8988T (cell line): ENCODE measurements at regions not wholly inside any gene's neighbourhood (a gene's known extent, or its start where the extent isn't known, plus 50 kb on each side); places are given as distances from the start of the nearest gene placed in this dataset.

Source experiments
- DNase-seq: peaks from one replicate; pipeline ENCODE4 v3.0.0; 2011

- DNase-seq = no peak
Measured at GRCh38 chr16:80066805-80067580, 466.5 kb upstream of the MAF start.

GRCh38 chr16:80065541-80065940 is 465.0 kb upstream of the MAF start:
- DNase-seq = no peak

- DNase-seq = no peak
Measured at GRCh38 chr16:80063713-80064069, 463.2 kb upstream of the MAF start.

GRCh38 chr16:80063031-80063712 is 462.6 kb upstream of the MAF start:
- no peak for DNase-seq

- no peak for DNase-seq
Measured at GRCh38 chr16:80062361-80063030, 462.0 kb upstream of the MAF start.

GRCh38 chr16:80060470-80060869 is 459.9 kb upstream of the MAF start:
- no peak for DNase-seq

- DNase-seq = no peak
Measured at GRCh38 chr16:80059836-80060235, 459.3 kb upstream of the MAF start.

- no peak for DNase-seq
Measured at GRCh38 chr16:80058214-80058613, 457.7 kb upstream of the MAF start.

- no peak for DNase-seq
Measured at GRCh38 chr16:80056324-80056723, 455.8 kb upstream of the MAF start.

GRCh38 chr16:80055831-80056230 is 455.3 kb upstream of the MAF start:
- DNase-seq = no peak

- no peak for DNase-seq
Measured at GRCh38 chr16:80054647-80055046, 454.1 kb upstream of the MAF start.

- DNase-seq = no peak
Measured at GRCh38 chr16:80051040-80051439, 450.5 kb upstream of the MAF start.

GRCh38 chr16:80048250-80048649 is 447.7 kb upstream of the MAF start:
- no peak for DNase-seq

- no peak for DNase-seq
Measured at GRCh38 chr16:80047842-80048241, 447.3 kb upstream of the MAF start.

GRCh38 chr16:80046848-80047247 is 446.3 kb upstream of the MAF start:
- DNase-seq = no peak

- no peak for DNase-seq
Measured at GRCh38 chr16:80046261-80046660, 445.7 kb upstream of the MAF start.

- no peak for DNase-seq
Measured at GRCh38 chr16:80045861-80046260, 445.3 kb upstream of the MAF start.

- no peak for DNase-seq
Measured at GRCh38 chr16:80041410-80041809, 440.9 kb upstream of the MAF start.

- no peak for DNase-seq
Measured at GRCh38 chr16:80040814-80041213, 440.3 kb upstream of the MAF start.

GRCh38 chr16:80040413-80040812 is 439.9 kb upstream of the MAF start:
- no peak for DNase-seq

- DNase-seq = no peak
Measured at GRCh38 chr16:80039777-80040176, 439.2 kb upstream of the MAF start.

GRCh38 chr16:80038566-80038965 is 438.0 kb upstream of the MAF start:
- no peak for DNase-seq

GRCh38 chr16:80034948-80035663 is 434.6 kb upstream of the MAF start:
- DNase-seq = no peak

GRCh38 chr16:80034469-80034826 is 433.9 kb upstream of the MAF start:
- DNase-seq = no peak
